ENCODE measurements at regions not wholly inside any gene's neighbourhood (a gene's known extent, or its start where the extent isn't known, plus 50 kb on each side); places are given as distances from the start of the nearest gene placed in this dataset.

- no peak for TF ChIP-seq MAX (IDR thresholded peaks at IDR 0.05; ENCODE audit: low read depth, low read length)
- TF ChIP-seq POLR2A (IDR thresholded peaks at IDR 0.05; ENCODE audit: extremely low read depth, insufficient read length): no peak
Measured at GRCh38 chr13:80413611-80414010, 72.7 kb upstream of the SPRY2 start.
